IPS-NIHi7 (cell line): ENCODE measurements at regions not wholly inside any gene's neighbourhood (a gene's known extent, or its start where the extent isn't known, plus 50 kb on each side); places are given as distances from the start of the nearest gene placed in this dataset.

ENCODE experiments used
- DNase-seq: peaks from one replicate; pipeline ENCODE4 v3.0.0; 2012; ENCODE audit warnings: mixed read lengths; ENCODE audit errors: extremely low spot score

DNA sequence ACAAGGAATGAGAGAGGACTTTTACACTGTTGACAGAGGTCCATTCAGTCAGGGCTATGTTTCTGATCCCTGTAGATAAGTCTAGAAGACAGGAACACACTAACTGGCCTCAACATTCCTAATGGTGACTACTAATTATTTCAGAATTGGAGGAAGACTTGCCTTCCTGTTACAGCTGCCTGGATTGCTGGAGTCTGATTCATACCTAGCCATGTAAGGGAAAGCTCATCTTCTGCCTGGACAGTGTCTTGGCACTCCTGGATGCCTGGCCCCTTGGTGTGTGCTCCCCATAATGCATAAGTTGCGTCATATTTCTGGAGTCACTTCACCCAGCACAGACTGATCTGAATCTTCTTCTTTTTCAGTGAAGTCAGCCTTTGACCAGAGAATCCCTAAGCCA is 326.0 kb upstream of the RUNX1 start:
- DNase-seq, result no peak

DNA sequence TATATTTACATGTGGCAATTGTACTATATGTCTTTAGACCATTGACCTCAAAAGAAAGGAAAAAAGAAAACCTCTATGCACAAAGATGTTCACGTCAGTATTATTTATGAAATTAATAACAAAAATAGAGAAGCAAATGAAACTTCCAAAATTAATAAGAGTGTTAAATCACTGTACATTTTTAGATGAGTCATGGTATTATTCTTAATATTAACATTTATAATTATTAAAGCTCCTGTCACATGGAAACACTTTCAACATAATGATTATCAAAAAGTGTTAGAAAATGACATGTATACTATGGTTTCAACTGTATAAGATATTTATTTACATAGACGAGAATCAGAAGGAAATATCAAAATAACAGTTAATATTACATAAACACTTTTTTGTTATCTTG is 324.9 kb upstream of the RUNX1 start:
- DNase-seq, result no peak

DNA sequence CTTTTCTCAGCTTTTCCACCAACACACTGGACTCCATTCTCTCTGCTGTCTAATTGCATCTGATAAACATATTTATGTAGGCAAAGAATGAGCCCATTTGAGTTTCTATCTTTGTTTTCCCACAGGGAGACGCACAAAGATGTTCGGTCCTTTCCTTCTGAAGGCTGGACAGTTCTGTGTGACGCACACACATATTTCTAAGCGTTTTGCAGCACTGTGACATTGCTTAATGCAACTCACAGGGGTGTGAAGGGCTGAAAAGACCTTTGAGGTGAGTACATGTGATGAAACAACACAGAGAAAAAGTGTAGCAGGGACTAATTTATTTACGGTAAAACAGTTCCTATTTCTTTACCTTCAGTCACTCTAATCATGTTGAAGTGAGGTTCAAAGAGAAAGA is 323.1 kb upstream of the RUNX1 start:
- DNase-seq, result no peak

DNA sequence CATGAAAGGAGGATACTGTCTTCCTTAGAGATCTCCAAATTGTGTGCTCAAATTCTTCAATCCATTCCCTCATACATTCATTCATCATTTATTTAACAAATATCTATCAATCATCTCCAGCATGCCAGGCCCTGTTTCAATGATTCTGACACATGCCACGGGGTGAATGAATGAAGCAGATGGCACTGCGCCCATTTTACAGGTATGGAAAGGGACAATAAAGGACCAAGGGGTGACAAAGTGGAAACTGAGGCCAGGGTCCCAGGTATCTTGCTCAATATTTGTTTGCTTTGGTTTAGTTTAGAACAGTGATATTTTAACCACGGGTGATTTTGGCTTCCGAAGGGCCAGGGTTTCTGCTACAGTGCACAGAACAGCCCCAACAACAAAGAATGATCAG is 321.6 kb upstream of the RUNX1 start:
- DNase-seq, result no peak

DNA sequence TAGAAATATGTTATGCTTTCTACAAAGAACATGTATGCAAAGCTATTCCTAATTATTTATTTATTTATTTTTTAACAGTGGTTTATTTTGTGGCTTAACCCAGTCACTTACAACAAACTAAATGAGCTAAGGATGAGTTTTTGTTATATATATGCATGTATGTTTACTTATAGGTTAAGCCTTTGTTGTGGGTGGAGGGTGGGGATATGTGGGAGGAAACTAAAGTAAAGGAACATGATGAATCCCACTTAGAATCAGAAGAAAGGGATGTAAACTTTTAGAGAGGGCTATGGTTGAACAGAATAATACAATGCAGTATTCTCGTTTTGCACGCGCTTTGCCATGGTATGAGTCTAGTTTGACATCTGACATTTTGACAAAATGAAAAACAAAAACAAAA is 321.0 kb upstream of the RUNX1 start:
- DNase-seq, result no peak

GRCh38 chr21:35368326-35368725 is 319.2 kb upstream of the RUNX1 start:
- no peak for DNase-seq

- no peak for DNase-seq
Measured at GRCh38 chr21:35367553-35367952, 318.5 kb upstream of the RUNX1 start.

- no peak for DNase-seq
Measured at GRCh38 chr21:35366394-35367080, 317.4 kb upstream of the RUNX1 start.

GRCh38 chr21:35363458-35363857 is 314.4 kb upstream of the RUNX1 start:
- no peak for DNase-seq

DNA sequence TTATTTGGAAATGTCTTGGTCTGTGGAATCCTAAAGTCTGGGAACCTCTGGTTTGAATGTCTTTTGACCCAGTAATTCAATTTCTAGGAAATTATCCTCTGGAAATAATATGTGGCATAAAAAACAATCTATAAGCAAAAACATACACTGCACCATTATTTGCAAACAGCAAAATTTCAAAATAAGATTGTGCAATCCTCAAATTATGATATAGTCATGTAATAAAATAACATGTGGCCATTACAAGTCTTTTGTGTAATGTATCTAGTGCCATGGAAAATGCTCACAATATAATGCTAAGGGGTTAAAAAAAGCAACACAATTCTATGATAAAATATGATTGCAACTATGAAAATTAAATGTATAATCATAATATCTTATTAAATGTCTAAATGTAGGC is 312.9 kb upstream of the RUNX1 start:
- DNase-seq, result no peak

DNA sequence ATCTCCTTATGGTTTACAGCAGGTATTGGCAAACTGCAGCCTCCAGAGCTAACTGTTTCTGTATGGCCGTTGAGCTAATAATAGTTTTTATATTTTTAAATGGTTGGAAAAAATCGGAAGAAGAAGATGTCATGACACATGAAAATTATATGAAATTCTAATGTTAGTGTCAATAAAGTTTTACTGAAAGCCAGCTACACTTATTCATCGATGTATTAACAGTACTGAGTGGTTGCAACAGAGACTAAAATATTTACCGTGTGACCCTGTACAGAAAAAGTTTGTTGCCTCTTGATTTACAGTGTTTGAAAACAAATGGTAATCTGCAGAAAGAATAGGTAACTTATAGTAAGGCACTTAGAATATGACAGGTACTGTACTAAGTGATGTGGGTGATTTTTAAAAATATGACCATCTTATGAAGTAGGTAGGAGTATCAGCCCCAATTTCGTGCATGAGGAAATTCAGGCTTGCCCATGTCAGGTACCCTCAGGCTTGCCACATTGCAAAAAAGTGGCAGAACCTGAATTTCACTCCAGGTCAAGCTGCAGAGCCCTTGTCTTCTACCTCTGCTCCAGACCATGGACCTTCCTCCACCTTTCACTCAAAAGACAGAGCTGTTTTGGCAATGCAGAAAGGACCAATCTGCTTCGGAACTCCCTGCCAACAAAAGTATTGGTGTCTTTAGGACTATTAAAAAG is 311.9 kb upstream of the RUNX1 start:
- DNase-seq, result no peak

DNA sequence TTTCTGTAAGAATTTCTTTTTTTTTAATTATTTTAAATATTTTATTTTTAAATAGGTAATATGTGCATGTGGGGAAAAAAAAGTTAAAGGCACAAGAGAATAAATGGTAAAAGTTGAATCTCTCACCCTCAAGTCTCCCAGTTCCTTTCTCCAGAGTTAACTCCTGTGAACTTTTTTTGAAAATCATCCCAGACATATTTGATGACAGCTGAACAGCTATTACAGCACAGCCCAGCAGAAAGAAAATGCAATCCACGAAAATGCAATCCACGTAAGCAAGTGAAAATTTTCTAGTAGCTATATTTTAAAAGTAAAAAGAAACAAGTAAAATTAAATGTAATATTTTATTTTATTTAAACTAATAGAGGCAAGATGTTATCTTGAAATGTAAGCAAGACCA is 310.0 kb upstream of the RUNX1 start:
- no peak for DNase-seq

GRCh38 chr21:35358008-35358407 is 308.9 kb upstream of the RUNX1 start:
- DNase-seq, result no peak

- no peak for DNase-seq
Measured at GRCh38 chr21:35357041-35357780, 308.1 kb upstream of the RUNX1 start.

- DNase-seq, result no peak
Measured at GRCh38 chr21:35354078-35354477, 305.0 kb upstream of the RUNX1 start.

DNA sequence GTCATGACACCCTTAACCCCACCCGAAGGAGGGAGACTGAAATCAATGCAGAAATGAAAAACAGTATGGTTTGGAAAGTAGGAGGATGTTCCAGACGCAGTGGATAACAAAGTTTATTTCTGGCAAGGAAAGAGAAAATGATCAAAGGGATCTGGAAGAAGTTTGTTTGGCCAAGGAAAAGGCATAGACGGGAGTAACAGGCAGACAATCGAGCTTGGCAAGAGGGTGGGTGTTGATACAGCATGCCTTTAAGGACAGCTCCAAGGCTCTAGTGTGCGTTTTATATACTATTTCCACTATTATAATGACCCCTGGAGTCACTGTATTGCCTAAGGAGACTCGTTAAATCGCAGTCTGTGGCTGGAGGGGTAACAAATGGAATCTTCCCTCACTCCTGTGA is 303.7 kb upstream of the RUNX1 start:
- DNase-seq, result no peak

DNA sequence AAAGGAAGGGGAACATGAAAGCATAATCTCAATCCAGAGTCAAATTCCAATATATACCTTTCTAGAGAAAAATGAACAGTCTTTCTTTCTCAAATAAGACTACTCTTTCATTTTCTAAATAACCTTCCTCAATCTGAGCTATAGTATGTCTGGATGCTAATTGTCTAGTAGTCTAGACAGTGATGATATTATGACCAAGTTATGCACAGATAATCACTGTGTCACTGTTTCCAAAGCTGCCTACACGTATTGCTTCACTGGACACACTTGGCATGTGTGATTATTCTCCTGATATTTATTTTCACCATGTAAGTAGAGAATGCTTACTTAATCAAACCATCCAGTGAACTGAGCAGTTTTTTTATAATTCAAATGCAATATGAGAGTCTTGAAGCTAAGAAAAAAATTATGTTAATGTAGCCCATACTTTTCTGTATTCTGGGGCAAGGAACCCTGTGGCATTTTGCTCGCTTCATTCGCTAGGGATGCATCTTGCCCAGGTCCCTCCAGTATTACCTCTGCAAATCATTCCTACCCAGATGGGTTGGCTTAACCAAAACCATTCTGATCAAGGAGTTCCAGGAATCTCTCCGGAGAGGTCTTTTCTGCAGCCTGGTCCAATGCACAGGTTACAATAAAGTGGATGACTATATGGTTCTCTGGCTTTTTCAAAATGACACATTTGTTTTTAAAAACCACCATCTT is 303.1 kb upstream of the RUNX1 start:
- no peak for DNase-seq

DNA sequence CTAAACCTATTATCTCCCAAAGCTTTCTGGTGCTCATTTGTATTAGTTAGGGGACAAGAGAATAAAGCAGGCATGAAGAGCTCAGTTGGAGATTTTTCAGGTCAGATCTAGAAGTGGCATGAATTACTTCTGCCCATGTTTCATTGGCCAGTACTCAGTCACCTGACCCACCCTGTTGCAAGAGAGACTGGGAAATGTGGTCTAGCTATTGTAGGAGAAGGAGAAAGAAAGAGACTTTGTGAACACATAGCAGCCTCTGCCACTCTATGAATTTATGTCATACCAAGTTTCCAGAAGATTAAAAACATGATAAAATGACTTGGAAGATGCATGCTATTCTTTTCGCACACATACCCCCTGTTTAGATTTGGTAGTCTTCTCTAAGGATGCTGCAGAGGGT is 302.3 kb upstream of the RUNX1 start:
- DNase-seq, result no peak

GRCh38 chr21:35350965-35351364 is 301.9 kb upstream of the RUNX1 start:
- no peak for DNase-seq

DNA sequence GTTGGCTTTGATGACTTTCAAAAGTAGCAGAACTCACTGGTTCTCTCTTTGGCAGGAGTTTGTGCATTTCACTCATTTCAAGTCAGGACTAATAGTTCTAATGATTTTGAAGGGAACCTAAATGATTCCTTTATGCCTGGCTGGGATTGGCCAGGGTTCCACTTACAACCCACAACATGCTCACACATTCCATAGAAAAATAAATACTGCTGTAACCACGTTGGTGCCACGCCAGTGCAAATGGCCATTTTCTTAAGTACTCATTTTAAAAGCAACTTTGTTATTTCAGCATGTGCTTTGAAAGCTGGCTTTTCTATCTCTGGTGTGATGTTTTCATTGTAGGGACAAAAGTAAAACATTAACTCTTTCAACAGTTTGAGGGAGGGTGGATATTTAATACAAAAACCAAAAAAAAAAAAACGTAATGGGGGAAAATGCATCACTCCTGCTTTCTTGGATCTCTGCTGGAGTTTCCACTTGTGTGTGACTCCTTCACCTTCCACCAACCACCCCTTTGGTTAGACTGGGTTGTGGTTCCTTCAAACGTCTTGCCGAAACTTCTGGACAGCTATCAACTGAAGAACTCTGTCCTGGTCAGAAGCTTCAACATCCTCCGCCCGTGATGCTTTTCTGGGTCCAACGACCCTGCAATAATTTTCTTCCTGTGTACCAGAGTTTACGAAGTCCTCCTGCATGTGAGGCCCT is 300.4 kb upstream of the RUNX1 start:
- DNase-seq, result no peak

- no peak for DNase-seq
Measured at GRCh38 chr21:35348686-35349085, 299.6 kb upstream of the RUNX1 start.

DNA sequence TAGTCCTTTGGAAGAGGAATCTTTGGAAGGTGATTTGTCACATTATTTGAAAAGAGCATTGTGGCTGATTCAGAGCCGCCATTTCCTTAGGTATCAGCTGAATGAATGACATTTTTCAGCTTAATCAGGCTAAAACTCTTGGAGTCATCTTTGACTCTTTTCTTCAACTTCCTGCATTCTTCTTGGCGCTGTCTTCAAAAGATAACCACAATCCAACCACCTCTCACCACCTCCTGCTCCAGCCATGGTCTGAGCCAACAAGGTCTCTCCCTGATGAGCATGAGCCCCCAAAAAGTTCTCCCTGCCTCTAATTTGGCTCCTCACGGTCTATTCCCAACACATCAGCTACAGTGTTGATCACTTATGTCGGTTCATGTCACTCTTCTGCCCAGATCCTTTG is 297.6 kb upstream of the RUNX1 start:
- DNase-seq, result no peak
